Testis (tissue), 2 donors: ENCODE measurements at regions not wholly inside any gene's neighbourhood (a gene's known extent, or its start where the extent isn't known, plus 50 kb on each side); places are given as distances from the start of the nearest gene placed in this dataset.

ENCODE experiments used
- CTCF ChIP-seq, 3 experiments: fragments of 450-650 bp in 2 of 3; fragments of 200-600 bp in 1 of 3; sonication (generic) in 1 of 3; IDR thresholded peaks; one replicate each; pipeline ENCODE4 v1.5.1; 2016 to 2019; ENCODE audit warnings: antibody characterized with exemption in 3 of 3, mild to moderate bottlenecking in 2 of 3, moderate library complexity in 1 of 3
- POLR2A ChIP-seq: fragments of 450-650 bp; IDR thresholded peaks from one replicate; pipeline ENCODE4 v1.6.1; 2017; ENCODE audit warnings: antibody characterized with exemption, mild to moderate bottlenecking, moderate library complexity

- TF ChIP-seq CTCF (IDR thresholded peaks at IDR 0.05) (no peak), POLR2A (no peak)
These were observed 950.3 kb downstream of the SORCS1 start for GRCh38 chr10:106214243-106214642.
